GM13976 (cell line): ENCODE measurements at regions not wholly inside any gene's neighbourhood (a gene's known extent, or its start where the extent isn't known, plus 50 kb on each side); places are given as distances from the start of the nearest gene placed in this dataset.

ENCODE experiments used
- DNase-seq: peaks from one replicate; pipeline ENCODE4 v3.0.0; 2012; ENCODE audit warnings: low spot score
- CTCF ChIP-seq: IDR thresholded peaks from 2 replicates; pipeline ENCODE4 v1.5.1; 2012; ENCODE audit warnings: borderline replicate concordance, mild to moderate bottlenecking; ENCODE audit not compliant: insufficient read depth; ENCODE audit errors: extremely low read depth, missing control alignments, control extremely low read depth
- in situ Hi-C: fragments of 300-500 bp; cut with MboI; formaldehyde crosslinking; loops from one replicate; pipeline ENCODE4 v1.12.0; 2022; ENCODE audit warnings: low sequenced_read_pairs, mixed read lengths, inconsistent platforms; ENCODE audit not compliant: unreplicated experiment

GRCh38 chr18:53753601-53754000 lies 470.9 kb downstream of the MBD2 start:
- no peak for TF ChIP-seq CTCF
- in situ Hi-C loops, result no loop called here
- DNase-seq, result no peak

- in situ Hi-C loops, result no loop called here
- no peak for TF ChIP-seq CTCF
- DNase-seq, result no peak
These were observed 471.6 kb downstream of the MBD2 start for GRCh38 chr18:53752781-53753367.

- no peak for TF ChIP-seq CTCF
These were observed 474.7 kb downstream of the MBD2 start for GRCh38 chr18:53749766-53750165.

DNA sequence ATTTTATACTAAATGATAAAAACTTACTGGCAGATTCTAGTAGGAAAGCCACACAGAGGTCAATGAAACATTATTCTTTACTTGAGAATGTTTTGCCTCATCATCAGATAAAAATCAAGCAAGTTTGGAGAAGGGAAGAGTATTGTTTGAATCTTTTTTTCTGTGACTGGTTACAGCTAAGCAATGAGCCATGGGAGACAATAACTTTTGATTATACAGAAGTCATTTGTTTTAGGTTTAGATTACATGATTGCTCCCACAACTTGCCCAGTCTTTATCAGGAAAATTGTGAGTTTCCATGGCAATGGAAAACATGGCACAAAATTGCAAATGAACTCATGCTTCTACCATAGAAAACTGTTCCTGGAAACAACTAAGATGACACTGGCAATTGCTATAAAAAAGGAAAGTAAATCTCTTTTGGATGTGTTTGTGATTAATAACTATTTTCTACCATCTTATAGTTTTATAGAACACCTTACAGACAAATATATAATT lies 476.8 kb downstream of the MBD2 start:
- no peak for DNase-seq
- in situ Hi-C loops, result no loop called here
- no peak for TF ChIP-seq CTCF

More at GRCh38 chr18:53749766-53750165, 474.7 kb downstream of the MBD2 start:
- DNase-seq, result no peak
- in situ Hi-C loops, result no loop called here

DNA sequence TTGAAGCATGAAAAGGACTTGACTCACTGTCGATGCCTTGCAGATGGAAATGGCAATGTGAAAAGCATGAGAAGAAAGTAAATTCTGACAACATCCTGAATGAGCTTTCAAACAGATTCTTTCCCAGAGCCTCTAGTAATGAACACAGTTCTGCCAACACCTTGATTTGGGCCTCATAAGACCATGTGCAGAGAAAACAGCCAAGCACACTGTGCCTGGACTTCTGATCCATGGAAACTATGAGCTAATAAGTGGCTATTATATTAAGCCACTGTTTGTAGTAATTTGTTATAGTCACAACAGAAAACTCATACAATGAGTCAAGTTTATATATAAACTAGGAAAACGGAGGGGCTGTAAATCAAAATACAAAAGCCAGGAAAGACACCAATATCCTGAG lies 477.3 kb downstream of the MBD2 start:
- in situ Hi-C loops, result no loop called here
- TF ChIP-seq CTCF, result no peak
- no peak for DNase-seq

DNA sequence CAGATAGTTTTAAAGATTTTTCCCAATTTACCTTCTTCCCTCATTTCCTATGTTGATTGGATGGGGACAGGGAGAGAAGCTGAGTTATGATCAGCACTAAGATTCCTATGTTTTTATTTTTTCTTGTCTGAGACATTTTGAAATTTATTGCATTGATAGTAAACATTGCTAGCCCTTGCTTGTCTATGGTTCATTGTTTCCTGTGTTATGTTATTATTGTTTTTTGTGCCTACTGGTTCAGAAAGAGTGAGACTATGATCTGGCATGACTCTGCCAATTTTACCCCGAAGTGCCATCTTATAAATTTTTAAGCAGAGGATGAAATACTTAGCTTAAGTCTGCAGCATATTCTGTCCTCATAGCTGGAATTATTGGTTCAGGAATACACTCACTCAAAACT lies 478.5 kb downstream of the MBD2 start:
- in situ Hi-C loops, result no loop called here
- no peak for DNase-seq
- no peak for TF ChIP-seq CTCF
